Fibroblast of gingiva (primary cell): ENCODE measurements at regions not wholly inside any gene's neighbourhood (a gene's known extent, or its start where the extent isn't known, plus 50 kb on each side); places are given as distances from the start of the nearest gene placed in this dataset.

Experiments
- DNase-seq: peaks from one replicate; pipeline ENCODE4 v3.0.0-alpha.2; 2011; ENCODE audit warnings: low read depth

DNA sequence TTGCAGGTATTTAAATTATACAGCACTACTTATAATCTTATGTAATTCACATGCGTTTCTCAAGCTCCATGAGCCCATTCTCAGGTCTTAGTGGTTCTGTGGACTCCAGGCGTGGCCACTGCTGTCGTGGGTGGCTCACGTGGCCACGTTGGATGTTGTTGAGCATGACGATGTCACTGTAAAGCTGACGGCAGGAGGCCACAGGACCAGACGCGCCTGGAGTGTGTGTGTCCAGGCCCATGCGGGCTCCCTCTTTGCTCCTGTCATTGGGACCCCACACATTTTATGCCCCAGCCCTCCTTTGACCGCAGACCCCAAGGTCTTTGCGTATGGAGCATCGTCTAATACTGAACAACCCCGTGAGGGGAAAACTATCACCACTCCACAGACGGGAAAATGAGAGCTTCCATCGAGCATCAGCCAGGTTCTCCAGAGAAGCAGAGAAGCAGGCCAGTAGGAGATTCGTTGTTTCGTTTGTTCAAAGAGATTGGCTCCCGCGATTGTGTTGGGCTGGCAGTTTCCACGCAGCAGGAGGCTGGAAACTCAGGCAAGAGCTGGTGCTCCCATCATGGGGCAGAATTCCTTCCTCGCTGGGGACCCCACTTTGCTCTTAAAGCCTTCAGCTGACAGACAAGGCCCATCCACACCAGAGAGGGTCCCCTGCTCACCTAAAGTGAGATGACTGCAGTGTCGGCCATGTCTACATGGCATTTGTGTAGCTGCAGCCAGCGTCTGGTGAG lies 129.3 kb upstream of the SPACA7 start:
- no peak for DNase-seq

DNA sequence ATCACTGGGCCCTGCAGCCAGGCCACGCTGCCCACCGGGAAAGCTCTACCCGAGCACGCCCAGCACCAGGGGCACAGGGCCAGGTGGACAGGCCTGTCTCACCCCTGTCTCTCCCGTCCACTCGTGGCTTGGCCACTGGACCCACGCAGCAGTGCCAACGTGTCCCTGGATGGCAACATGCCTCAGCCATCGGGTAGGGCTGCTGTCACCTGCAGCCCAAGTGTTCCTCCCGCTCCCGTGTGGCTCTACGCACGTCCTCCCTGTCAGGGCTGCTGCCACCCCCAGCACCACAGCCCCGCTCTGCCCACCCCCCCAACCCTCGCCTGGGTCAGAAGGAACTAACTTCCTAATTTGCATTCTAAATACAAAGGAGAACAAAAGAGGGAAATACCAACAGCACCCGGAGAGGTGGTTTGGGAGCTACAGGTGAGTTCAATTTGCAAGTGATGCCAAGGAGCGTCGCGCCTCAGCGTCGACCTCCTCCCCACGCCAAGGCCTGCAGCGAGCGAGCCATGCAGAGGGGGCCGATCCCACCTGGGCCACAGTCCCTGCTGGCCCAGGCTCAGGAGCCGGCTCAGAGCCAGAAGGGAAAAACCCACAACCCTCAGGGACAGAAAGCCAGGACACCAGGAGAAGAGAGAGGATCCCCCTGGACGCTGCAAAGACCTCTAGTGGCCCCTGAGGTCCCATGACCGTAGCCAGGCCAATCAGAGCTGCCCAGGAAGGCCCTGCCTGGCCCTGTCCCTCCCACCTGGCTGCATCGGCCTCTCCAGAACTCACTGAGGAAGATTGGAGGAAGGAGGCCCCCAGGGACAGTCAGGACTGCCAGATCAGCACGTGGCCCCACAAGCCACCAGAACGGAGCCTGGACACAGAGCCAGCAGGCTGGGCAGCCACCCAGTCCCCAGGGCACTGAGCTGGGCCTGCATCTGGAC lies 128.4 kb upstream of the SPACA7 start:
- DNase-seq, result no peak

GRCh38 chr13:112248406-112248760 lies 127.8 kb upstream of the SPACA7 start:
- DNase-seq, result no peak

DNA sequence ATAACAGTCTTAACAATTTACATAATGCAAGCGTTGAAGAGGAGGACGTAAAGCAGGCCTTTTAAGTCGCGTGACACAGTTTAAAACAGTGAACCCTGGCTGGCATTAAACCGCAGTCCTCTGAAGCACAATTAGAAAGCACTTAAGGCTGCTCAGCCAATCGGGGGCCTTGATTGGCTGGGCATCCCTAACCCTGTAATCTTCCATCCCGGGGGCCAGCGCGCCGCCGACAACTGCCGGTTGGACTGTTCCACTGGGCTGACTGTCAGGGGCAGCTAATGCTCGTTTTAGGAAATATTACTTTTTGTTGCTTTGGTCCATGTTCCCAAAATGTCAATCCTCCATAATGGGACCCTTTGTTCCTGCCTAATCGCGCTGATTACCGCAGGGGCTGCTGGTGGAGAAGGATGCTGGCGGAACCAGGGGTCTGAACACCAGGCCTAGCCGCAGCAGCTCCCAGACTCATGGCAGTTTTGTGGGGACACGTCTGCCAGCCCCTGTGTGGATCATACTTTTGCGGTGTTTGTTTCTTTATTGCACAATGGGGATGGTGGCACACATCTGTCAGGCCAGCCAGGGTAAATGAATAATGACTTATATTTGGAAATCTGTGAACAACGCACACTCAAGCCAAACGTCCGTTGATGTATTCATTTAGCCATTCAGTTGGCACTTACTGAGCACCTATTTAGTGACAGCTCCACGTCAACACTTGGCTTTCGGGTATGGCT lies 127.1 kb upstream of the SPACA7 start:
- no peak for DNase-seq

DNA sequence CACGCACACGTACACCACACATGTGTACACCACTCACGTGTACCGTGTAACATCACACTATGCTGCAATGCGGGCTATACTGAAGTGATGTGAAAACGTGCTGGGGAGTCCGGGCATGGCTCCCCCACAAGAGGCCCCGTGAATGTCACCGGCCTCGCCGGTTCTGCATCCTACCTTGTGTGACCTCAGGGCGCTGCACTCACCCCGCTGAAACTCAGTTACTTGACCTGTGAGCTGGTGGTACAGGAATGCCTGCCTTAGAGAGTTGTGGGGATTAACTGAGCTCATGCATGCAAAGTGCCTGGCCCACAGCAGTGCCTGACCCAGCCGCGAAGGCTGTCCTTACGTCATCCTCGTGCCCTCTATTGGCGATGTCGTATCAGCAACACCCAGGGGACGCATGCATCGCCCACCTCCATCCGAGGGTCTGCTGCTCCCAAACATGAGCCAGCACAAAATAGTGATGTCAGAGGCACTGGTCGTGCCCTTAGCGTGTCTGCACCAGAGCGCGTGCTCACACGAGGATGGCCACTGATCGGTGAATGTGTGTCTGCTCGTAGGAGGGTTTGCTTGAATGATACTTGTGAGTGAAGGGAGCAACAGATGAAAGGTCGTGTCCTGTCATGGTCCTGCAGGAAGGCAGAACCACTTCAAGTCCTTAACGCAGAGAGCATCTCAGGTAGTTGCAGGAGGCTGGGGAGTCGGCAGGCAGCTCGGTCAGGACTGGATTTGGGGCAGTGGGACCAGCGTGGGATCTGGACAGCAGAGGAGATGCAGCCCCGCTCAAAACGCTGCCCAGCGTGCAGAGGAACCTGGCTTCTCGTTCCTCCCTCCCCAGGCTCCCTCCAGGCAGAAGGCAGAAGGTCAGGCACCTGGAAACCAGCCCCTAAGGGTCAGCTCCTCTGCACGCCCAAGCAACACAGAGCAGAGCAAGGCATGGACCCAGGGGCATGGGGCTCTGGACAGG lies 126.2 kb upstream of the SPACA7 start:
- no peak for DNase-seq

GRCh38 chr13:112250788-112251445 lies 125.2 kb upstream of the SPACA7 start:
- DNase-seq, result no peak

GRCh38 chr13:112251930-112252585 lies 124.1 kb upstream of the SPACA7 start:
- no peak for DNase-seq

- no peak for DNase-seq
These were observed 123.2 kb upstream of the SPACA7 start for GRCh38 chr13:112252804-112253590.

DNA sequence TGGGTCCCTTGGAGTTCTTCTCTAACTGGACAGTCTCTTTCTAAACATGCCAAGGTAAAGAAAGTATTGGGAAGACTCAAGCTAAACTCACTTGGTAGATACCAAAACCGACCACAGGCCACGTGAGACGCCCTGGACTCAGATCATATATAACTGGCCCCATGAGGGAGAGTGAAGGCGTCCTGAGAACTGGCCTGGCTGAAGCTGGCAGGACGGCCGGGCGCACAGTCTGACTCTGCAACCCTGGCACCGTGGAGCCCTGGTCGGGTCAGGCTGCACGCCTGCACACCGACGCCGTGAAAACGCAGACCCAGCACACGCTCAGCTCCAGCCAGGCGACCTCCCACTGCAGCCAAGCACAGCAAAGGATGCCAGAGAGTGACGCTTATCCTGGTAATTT lies 122.5 kb upstream of the SPACA7 start:
- no peak for DNase-seq

GRCh38 chr13:112254061-112254818 lies 121.9 kb upstream of the SPACA7 start:
- DNase-seq, result no peak

GRCh38 chr13:112254900-112255299 lies 121.3 kb upstream of the SPACA7 start:
- DNase-seq, result no peak

DNA sequence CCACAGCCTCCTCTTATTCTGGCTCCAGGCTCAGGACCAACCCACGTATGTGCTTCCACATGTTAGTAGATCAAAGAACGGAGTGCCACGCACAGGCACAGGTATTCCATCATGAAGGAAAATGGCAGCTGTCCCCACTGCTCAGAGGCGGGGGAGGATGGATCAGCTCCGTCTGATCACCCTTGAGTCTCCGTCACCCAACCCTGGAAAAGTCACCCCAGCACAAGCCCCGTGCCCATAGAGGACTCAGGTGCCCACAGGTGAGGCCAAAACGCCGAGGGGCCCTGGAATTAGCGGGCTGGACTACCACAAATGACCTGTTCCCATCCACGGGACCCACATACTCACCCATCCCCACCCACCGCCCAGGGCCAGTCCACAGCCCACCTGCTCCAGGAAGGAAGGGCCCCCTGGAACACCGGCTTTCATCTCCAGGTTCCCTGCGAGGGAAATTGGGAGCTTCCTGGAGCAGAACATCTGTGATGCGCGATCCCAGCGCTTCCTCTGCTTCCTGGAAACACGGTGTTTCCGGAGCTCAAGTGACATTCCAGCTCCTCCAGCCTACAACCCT lies 120.5 kb upstream of the SPACA7 start:
- no peak for DNase-seq

DNA sequence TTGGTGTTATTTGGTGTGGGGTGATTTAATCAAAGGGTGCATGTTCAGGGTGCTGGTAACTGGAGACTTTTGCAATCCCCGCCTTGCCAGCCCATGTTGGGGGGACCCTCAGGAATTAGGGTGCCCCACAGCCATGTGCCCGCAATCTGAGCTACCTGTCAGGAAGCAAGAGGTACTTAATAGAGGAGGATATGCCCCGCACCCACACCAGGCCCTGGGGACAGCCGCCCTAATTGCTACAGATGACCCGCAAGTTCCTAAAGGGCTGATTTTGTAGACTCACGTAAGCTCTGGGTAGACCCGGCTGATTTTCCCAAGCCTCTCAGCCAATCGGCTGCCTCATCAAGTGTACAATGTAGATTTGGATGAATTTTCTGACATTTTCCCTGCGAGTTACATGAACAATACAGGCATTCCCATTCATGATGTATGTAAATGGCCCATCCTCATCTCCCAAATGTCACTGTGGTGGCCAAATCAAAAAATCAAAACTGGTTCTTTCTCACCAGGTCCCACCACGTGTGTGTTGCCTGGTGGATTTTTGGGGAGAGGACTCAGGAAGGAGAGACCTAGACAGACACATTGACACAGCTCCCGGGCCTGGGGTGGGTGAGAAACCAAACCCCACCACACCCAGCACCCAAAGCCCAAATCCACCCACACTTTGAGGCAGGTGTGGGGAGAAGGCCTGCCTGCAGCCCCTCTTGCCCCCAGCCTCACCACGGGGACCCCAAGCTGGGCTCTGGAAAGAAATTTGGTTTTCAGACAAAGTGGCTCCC lies 119.2 kb upstream of the SPACA7 start:
- no peak for DNase-seq

GRCh38 chr13:112259511-112259910 lies 116.6 kb upstream of the SPACA7 start:
- DNase-seq, result no peak

DNA sequence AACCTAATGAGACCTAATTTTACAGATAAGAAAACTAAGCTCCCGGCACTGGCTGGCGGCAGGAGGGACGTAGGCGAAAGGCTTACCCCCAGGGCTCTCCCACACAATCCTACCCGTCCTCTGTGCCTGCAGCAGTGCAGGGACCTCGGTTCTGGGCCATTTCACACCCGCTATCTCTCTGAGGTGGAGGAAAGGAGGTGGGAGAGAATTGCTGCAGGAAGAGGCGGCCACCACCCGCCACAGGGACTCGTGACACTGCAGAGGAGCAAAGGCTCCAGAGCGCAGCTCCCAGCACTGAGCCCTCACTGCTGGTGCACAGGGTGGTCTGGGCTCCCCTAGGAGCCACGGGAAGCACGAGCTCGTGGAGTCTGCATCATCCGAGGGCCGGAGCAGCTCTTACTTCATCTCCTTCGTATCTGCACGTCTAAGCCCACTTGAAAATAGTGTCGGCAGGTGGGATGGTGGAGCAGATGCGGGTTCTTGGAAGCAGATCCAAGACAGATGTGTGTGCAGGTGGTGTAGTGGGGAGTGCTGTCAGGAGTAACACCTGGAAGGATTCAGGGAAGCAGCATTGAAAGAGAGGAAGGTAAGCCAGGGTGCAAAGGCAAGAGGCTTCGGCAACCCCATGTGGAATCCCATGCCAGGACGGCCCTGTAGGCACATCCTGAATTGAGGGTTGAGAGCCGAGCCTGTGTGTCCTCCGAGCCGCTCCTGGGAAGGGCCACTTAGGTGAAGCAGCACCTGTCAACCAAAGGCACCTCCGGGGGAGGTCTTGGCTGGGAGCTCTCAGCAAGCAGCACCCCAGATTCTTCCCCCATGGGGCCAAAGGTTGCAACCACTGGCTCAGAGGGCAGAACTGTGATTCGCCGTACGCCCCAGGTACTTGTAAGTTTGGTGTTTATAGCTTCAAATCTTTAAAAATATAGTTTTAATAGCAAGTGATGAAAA lies 115.8 kb upstream of the SPACA7 start:
- DNase-seq, result no peak

DNA sequence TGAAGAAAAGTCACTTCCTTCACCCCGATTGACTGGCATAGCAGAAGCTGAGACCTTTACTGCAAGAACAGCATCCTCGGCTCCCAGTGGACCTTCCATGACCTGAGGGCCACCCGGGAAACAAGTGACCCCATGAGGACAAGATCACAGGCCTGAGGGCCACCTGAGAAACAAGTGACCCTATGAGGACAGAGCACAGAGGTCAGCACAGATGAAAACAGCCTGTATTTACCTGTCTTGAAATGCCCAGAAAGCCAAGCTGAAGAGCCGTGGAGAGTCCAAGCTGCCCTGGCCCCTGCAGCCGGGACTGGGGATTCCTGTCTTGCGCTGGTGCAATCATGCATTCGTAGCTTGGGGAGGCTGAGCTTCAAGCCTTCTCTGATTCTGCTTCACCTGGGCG lies 114.2 kb upstream of the SPACA7 start:
- no peak for DNase-seq

DNA sequence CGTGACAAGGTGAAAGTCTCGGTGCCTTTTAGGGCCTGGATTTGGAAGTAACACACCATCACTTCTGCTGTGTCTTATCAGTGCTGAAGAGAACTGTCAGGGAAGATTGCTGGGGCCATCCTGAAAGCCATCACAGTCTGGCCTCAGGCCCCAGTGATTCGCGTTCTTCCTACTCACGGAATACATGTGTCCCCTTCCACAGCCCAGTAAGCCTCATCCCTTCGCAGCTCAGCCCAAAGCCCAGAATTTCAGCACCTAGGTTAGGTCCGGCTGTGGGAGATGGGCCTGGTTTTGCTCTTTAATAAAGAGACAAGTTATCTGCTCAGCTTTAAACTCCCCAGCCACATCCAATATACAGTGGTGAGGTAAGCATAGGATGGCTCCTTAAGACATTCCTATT lies 113.0 kb upstream of the SPACA7 start:
- DNase-seq, result no peak
